ENCODE measurements at regions not wholly inside any gene's neighbourhood (a gene's known extent, or its start where the extent isn't known, plus 50 kb on each side); places are given as distances from the start of the nearest gene placed in this dataset.

GRCh38 chr7:25405736-25406135 is 177.4 kb upstream of the NPVF start:
- no peak for TF ChIP-seq POLR2A (IDR thresholded peaks at IDR 0.05; ENCODE audit: low read depth, low read length)
- DNase-seq (ENCODE audit: insufficient read length, low spot score) (no peak), FAIRE-seq (no peak)

GRCh38 chr7:25407053-25407452 is 178.8 kb upstream of the NPVF start:
- TF ChIP-seq POLR2A (IDR thresholded peaks at IDR 0.05; ENCODE audit: low read depth, low read length), result no peak
- FAIRE-seq (no peak), DNase-seq (ENCODE audit: insufficient read length, low spot score) (no peak)

GRCh38 chr7:25408012-25408687 is 179.9 kb upstream of the NPVF start:
- FAIRE-seq, result no peak
- no peak for TF ChIP-seq POLR2A (IDR thresholded peaks at IDR 0.05; ENCODE audit: low read depth, low read length)
- no peak for DNase-seq (ENCODE audit: insufficient read length, low spot score)

- TF ChIP-seq POLR2A (IDR thresholded peaks at IDR 0.05; ENCODE audit: low read depth, low read length), result no peak
- DNase-seq (ENCODE audit: insufficient read length, low spot score), result no peak
Measured at GRCh38 chr7:25408876-25409275, 180.6 kb upstream of the NPVF start.

GRCh38 chr7:25409897-25410636 is 181.8 kb upstream of the NPVF start:
- no peak for TF ChIP-seq POLR2A (IDR thresholded peaks at IDR 0.05; ENCODE audit: low read depth, low read length)
- FAIRE-seq, result no peak
- no peak for DNase-seq (ENCODE audit: insufficient read length, low spot score)

More at GRCh38 chr7:25408876-25409275, 180.6 kb upstream of the NPVF start:
- FAIRE-seq, result no peak

GRCh38 chr7:25420771-25421170 is 192.5 kb upstream of the NPVF start:
- no peak for FAIRE-seq
- no peak for DNase-seq (ENCODE audit: insufficient read length, low spot score)
- no peak for TF ChIP-seq POLR2A (IDR thresholded peaks at IDR 0.05; ENCODE audit: low read depth, low read length)

- DNase-seq (ENCODE audit: insufficient read length, low spot score) (no peak), FAIRE-seq (no peak)
- TF ChIP-seq POLR2A (IDR thresholded peaks at IDR 0.05; ENCODE audit: low read depth, low read length), result no peak
Measured at GRCh38 chr7:25424113-25424512, 195.8 kb upstream of the NPVF start.

GRCh38 chr7:25424855-25425254 is 196.6 kb upstream of the NPVF start:
- FAIRE-seq, result no peak
- DNase-seq (ENCODE audit: insufficient read length, low spot score), result no peak
- no peak for TF ChIP-seq POLR2A (IDR thresholded peaks at IDR 0.05; ENCODE audit: low read depth, low read length)

- DNase-seq (ENCODE audit: insufficient read length, low spot score) (no peak), FAIRE-seq (no peak)
- no peak for TF ChIP-seq POLR2A (IDR thresholded peaks at IDR 0.05; ENCODE audit: low read depth, low read length)
Measured at GRCh38 chr7:25427721-25428120, 199.4 kb upstream of the NPVF start.

GRCh38 chr7:25429731-25430130 is 201.4 kb upstream of the NPVF start:
- no peak for FAIRE-seq
- TF ChIP-seq POLR2A (IDR thresholded peaks at IDR 0.05; ENCODE audit: low read depth, low read length), result no peak
- no peak for DNase-seq (ENCODE audit: insufficient read length, low spot score)

- no peak for TF ChIP-seq POLR2A (IDR thresholded peaks at IDR 0.05; ENCODE audit: low read depth, low read length)
- FAIRE-seq, result no peak
- DNase-seq (ENCODE audit: insufficient read length, low spot score), result no peak
Measured at GRCh38 chr7:25430200-25430931, 202.1 kb upstream of the NPVF start.

GRCh38 chr7:25431956-25432450 is 203.7 kb upstream of the NPVF start:
- no peak for DNase-seq (ENCODE audit: insufficient read length, low spot score)
- no peak for FAIRE-seq
- no peak for TF ChIP-seq POLR2A (IDR thresholded peaks at IDR 0.05; ENCODE audit: low read depth, low read length)

GRCh38 chr7:25432807-25433206 is 204.5 kb upstream of the NPVF start:
- DNase-seq (ENCODE audit: insufficient read length, low spot score), result no peak
- no peak for FAIRE-seq

GRCh38 chr7:25436413-25436812 is 208.1 kb upstream of the NPVF start:
- FAIRE-seq (no peak), DNase-seq (ENCODE audit: insufficient read length, low spot score) (no peak)
- no peak for TF ChIP-seq POLR2A (IDR thresholded peaks at IDR 0.05; ENCODE audit: low read depth, low read length)

More at GRCh38 chr7:25432807-25433206, 204.5 kb upstream of the NPVF start:
- no peak for TF ChIP-seq POLR2A (IDR thresholded peaks at IDR 0.05; ENCODE audit: low read depth, low read length)

Measured in H54 (cell line).